ENCODE measurements at regions not wholly inside any gene's neighbourhood (a gene's known extent, or its start where the extent isn't known, plus 50 kb on each side); places are given as distances from the start of the nearest gene placed in this dataset.
A peak's percentile ranks its signal among the peaks of the same experiment; 100 is the strongest.

DNA sequence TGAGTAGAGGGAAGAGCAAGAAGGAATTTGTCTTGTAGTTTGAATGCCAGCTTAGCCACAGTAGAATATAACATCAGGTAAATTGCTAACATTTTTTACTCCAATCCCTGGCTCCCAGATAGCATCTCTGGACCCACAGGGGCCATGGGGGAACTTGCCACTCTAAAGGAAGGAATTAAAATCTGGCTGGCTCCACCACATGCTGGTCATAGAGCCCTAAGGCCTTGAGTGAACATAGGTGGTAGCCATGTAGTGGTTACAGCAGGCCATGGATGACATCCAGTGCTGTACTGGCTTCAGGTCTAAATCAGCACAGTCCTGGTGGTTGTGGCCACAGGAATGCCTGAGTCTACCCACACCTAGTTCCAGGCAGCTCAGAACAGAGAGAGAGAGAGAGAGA lies 109.9 kb upstream of the RGMB start:
- TF ChIP-seq, protein P1, sequence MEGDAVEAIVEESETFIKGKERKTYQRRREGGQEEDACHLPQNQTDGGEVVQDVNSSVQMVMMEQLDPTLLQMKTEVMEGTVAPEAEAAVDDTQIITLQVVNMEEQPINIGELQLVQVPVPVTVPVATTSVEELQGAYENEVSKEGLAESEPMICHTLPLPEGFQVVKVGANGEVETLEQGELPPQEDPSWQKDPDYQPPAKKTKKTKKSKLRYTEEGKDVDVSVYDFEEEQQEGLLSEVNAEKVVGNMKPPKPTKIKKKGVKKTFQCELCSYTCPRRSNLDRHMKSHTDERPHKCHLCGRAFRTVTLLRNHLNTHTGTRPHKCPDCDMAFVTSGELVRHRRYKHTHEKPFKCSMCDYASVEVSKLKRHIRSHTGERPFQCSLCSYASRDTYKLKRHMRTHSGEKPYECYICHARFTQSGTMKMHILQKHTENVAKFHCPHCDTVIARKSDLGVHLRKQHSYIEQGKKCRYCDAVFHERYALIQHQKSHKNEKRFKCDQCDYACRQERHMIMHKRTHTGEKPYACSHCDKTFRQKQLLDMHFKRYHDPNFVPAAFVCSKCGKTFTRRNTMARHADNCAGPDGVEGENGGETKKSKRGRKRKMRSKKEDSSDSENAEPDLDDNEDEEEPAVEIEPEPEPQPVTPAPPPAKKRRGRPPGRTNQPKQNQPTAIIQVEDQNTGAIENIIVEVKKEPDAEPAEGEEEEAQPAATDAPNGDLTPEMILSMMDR (conservative IDR thresholded peaks at IDR 0.05; ENCODE audit: low read depth, low read length): no peak
- H3K4me3 ChIP-seq (ENCODE audit: low read depth, low read length): no peak overlapping the region
- DNase-seq (ENCODE audit: low read depth): no peak

GRCh38 chr5:98664736-98665135 lies 108.7 kb upstream of the RGMB start:
- DNase-seq (ENCODE audit: low read depth): no peak
- no peak overlapping the region for H3K4me3 ChIP-seq (ENCODE audit: low read depth, low read length)
- TF ChIP-seq, protein P1 (conservative IDR thresholded peaks at IDR 0.05; ENCODE audit: low read depth, low read length): no peak

GRCh38 chr5:98679963-98680362 lies 93.5 kb upstream of the RGMB start:
- TF ChIP-seq, protein P1 (conservative IDR thresholded peaks at IDR 0.05; ENCODE audit: low read depth, low read length): peak; percentile 12
- H3K4me3 ChIP-seq (ENCODE audit: low read depth, low read length): no peak overlapping the region
- no peak for DNase-seq (ENCODE audit: low read depth)

- TF ChIP-seq, protein P1 (conservative IDR thresholded peaks at IDR 0.05; ENCODE audit: low read depth, low read length): no peak
- DNase-seq (ENCODE audit: low read depth): no peak
- H3K4me3 ChIP-seq (ENCODE audit: low read depth, low read length): no peak overlapping the region
Observed at GRCh38 chr5:98690002-98690401, 83.5 kb upstream of the RGMB start.

GRCh38 chr5:98694902-98695301 lies 78.6 kb upstream of the RGMB start:
- TF ChIP-seq, protein P1 (conservative IDR thresholded peaks at IDR 0.05; ENCODE audit: low read depth, low read length): no peak
- no peak overlapping the region for H3K4me3 ChIP-seq (ENCODE audit: low read depth, low read length)
- DNase-seq (ENCODE audit: low read depth): no peak

DNA sequence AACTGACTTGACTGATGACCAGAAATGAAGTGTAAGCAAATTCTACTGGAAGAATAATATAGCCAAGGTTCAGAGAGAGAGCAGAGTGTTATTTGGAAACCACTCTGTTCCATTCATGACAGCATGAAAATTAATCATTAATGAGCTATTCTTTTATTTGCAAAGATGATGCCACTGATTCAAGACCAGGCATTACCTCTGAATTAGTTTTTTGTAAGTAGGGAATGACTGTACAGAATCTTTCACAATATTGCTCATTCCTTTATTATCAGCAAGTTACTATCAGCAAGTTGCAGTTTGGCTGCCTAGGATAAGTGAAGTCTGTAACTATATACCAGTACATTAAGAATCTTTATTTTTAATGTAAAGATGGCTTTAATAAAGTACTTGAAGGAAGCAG lies 75.1 kb upstream of the RGMB start:
- H3K4me3 ChIP-seq (ENCODE audit: low read depth, low read length): no peak overlapping the region
- TF ChIP-seq, protein P1 (conservative IDR thresholded peaks at IDR 0.05; ENCODE audit: low read depth, low read length): no peak
- peak; percentile 18 for DNase-seq (ENCODE audit: low read depth)

DNA sequence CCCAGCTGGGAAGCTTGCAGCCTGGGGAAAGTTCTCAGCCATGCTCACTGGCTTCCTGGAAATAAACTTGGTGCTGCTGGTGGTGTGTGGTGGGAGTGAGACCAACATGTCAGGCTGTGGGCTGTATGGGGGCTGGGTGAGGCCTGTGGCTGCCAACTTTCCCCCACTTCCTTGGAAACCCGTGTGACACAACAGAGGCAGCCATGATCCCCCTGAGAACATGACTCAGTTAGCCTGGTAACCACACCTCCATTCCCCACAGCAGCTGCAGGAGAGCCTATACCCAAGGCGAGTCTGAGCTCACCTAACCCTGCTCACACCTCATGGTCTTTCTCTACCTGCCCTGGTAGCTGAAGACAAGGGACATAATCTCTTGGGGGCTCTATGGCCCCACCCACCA lies 72.7 kb upstream of the RGMB start:
- TF ChIP-seq, protein P1 (conservative IDR thresholded peaks at IDR 0.05; ENCODE audit: low read depth, low read length): no peak
- H3K4me3 ChIP-seq (ENCODE audit: low read depth, low read length): no peak overlapping the region
- no peak for DNase-seq (ENCODE audit: low read depth)
